HPDE6-E6E7 (cell line): ENCODE measurements at regions not wholly inside any gene's neighbourhood (a gene's known extent, or its start where the extent isn't known, plus 50 kb on each side); places are given as distances from the start of the nearest gene placed in this dataset.
"Not testable (repeated sequence)": the region's sequence is repeated elsewhere in the genome, so short reads cannot be mapped to it uniquely, and the experiment has no call there.

Experiments used
- DNase-seq: peaks from one replicate; pipeline ENCODE4 v3.0.0; 2011; ENCODE audit warnings: missing footprints; ENCODE audit errors: extremely low spot score

- no peak for DNase-seq
Measured at GRCh38 chr19:29154163-29154562, 58.8 kb downstream of the UQCRFS1 start.

- no peak for DNase-seq
Measured at GRCh38 chr19:29145756-29146155, 67.2 kb downstream of the UQCRFS1 start.

- no peak for DNase-seq
Measured at GRCh38 chr19:29143183-29143582, 69.8 kb downstream of the UQCRFS1 start.

- no peak for DNase-seq
Measured at GRCh38 chr19:29139227-29139626, 73.7 kb downstream of the UQCRFS1 start.

GRCh38 chr19:29138206-29138605 lies 74.7 kb downstream of the UQCRFS1 start:
- not testable (repeated sequence) for DNase-seq

GRCh38 chr19:29131456-29131855 lies 81.5 kb downstream of the UQCRFS1 start:
- DNase-seq: no peak

- DNase-seq: no peak
Measured at GRCh38 chr19:29129148-29129547, 83.8 kb downstream of the UQCRFS1 start.

GRCh38 chr19:29128203-29128602 lies 84.7 kb downstream of the UQCRFS1 start:
- no peak for DNase-seq

- no peak for DNase-seq
Measured at GRCh38 chr19:29122185-29122584, 90.8 kb downstream of the UQCRFS1 start.

GRCh38 chr19:29121684-29122083 lies 91.3 kb downstream of the UQCRFS1 start:
- no peak for DNase-seq

- DNase-seq: no peak
Measured at GRCh38 chr19:29120466-29120865, 92.5 kb downstream of the UQCRFS1 start.

GRCh38 chr19:29119590-29119989 lies 93.4 kb downstream of the UQCRFS1 start:
- DNase-seq: no peak

GRCh38 chr19:29118389-29118788 lies 94.6 kb downstream of the UQCRFS1 start:
- DNase-seq: no peak

GRCh38 chr19:29117926-29118325 lies 95.0 kb downstream of the UQCRFS1 start:
- no peak for DNase-seq

- DNase-seq: no peak
Measured at GRCh38 chr19:29115181-29115580, 97.8 kb downstream of the UQCRFS1 start.

- no peak for DNase-seq
Measured at GRCh38 chr19:29113838-29114237, 99.1 kb downstream of the UQCRFS1 start.

- DNase-seq: no peak
Measured at GRCh38 chr19:29111576-29111975, 101.4 kb downstream of the UQCRFS1 start.

- DNase-seq: no peak
Measured at GRCh38 chr19:29107831-29108230, 105.1 kb downstream of the UQCRFS1 start.

GRCh38 chr19:29106346-29106885 lies 106.5 kb downstream of the UQCRFS1 start:
- no peak for DNase-seq

- DNase-seq: no peak
Measured at GRCh38 chr19:29105629-29106292, 107.2 kb downstream of the UQCRFS1 start.

- no peak for DNase-seq
Measured at GRCh38 chr19:29104605-29105241, 108.2 kb downstream of the UQCRFS1 start.

GRCh38 chr19:29098863-29099481 lies 114.0 kb downstream of the UQCRFS1 start:
- DNase-seq: peak; percentile 17

GRCh38 chr19:29098091-29098490 lies 114.9 kb downstream of the UQCRFS1 start:
- DNase-seq: no peak
